Astrocyte (in vitro differentiated cells and primary cell): ENCODE measurements at regions not wholly inside any gene's neighbourhood (a gene's known extent, or its start where the extent isn't known, plus 50 kb on each side); places are given as distances from the start of the nearest gene placed in this dataset.
A peak's percentile ranks its signal among the peaks of the same experiment; 100 is the strongest.
"Not testable (repeated sequence)": the region's sequence is repeated elsewhere in the genome, so short reads cannot be mapped to it uniquely, and the experiment has no call there.

ENCODE experiments used
- DNase-seq: peaks from one replicate; pipeline ENCODE4 v3.0.0-alpha.2; 2010; ENCODE audit warnings: low read depth
- FAIRE-seq: peaks from 2 replicates; lab custom pipeline; 2011; peaks lifted over from hg19 to GRCh38; lab: Jason Lieb, UNC
- H2AFZ ChIP-seq: 2 replicates; pipeline ENCODE4 v1.6.0; 2012; ENCODE audit warnings: low read depth, low read length, inconsistent platforms
- H3K27ac ChIP-seq: 2 replicates; pipeline ENCODE4 v1.5.1; 2011; ENCODE audit warnings: low read depth, low read length, inconsistent platforms
- H3K27me3 ChIP-seq: 2 replicates; pipeline ENCODE4 v1.6.0; 2011; ENCODE audit warnings: low read length, inconsistent platforms; ENCODE audit not compliant: insufficient read depth
- H3K36me3 ChIP-seq: 2 replicates; pipeline ENCODE4 v1.5.1; 2011; ENCODE audit warnings: low read length, inconsistent platforms; ENCODE audit not compliant: insufficient read depth
- H3K4me1 ChIP-seq: 2 replicates; pipeline ENCODE4 v1.5.1; 2011; ENCODE audit warnings: low read length, inconsistent platforms; ENCODE audit not compliant: insufficient read depth
- H3K4me2 ChIP-seq: 2 replicates; pipeline ENCODE4 v1.6.0; 2012; ENCODE audit warnings: low read length, inconsistent platforms
- H3K4me3 ChIP-seq: 2 replicates; pipeline ENCODE4 v1.5.1; 2011; ENCODE audit warnings: low read depth, mild to moderate bottlenecking, low read length, inconsistent platforms; ENCODE audit not compliant: insufficient read depth
- H3K79me2 ChIP-seq: 2 replicates; pipeline ENCODE4 v1.6.0; 2012; ENCODE audit warnings: mild to moderate bottlenecking, low read length, inconsistent platforms; ENCODE audit not compliant: insufficient read depth
- H3K9ac ChIP-seq: 2 replicates; pipeline ENCODE4 v1.6.0; 2012; ENCODE audit warnings: mild to moderate bottlenecking, low read length, inconsistent platforms
- H3K9me3 ChIP-seq: 2 replicates; pipeline ENCODE4 v1.5.1; 2012; ENCODE audit warnings: low read depth, mild to moderate bottlenecking, low read length, inconsistent platforms; ENCODE audit not compliant: insufficient read depth
- H4K20me1 ChIP-seq: 2 replicates; pipeline ENCODE4 v1.6.0; 2012; ENCODE audit warnings: low read length, inconsistent platforms; ENCODE audit not compliant: insufficient read depth
- H3K27ac Mint-ChIP-seq: one replicate; pipeline ENCODE4 v1.8.0; 2021; ENCODE audit warnings: mild to moderate bottlenecking, mixed read lengths; ENCODE audit not compliant: unreplicated experiment
- H3K27me3 Mint-ChIP-seq: one replicate; pipeline ENCODE4 v1.8.0; 2021; ENCODE audit warnings: low read depth, mixed read lengths; ENCODE audit not compliant: unreplicated experiment
- H3K36me3 Mint-ChIP-seq: one replicate; pipeline ENCODE4 v1.8.0; 2021; ENCODE audit warnings: low read depth, mixed read lengths; ENCODE audit not compliant: unreplicated experiment
- H3K4me1 Mint-ChIP-seq: one replicate; pipeline ENCODE4 v1.8.0; 2021; ENCODE audit warnings: low read depth, mixed read lengths; ENCODE audit not compliant: unreplicated experiment
- H3K4me3 Mint-ChIP-seq: one replicate; pipeline ENCODE4 v1.8.0; 2021; ENCODE audit warnings: mild to moderate bottlenecking, moderate library complexity, mixed read lengths; ENCODE audit not compliant: unreplicated experiment
- H3K9me3 Mint-ChIP-seq: one replicate; pipeline ENCODE4 v1.8.0; 2021; ENCODE audit warnings: mild to moderate bottlenecking, mixed read lengths; ENCODE audit not compliant: unreplicated experiment

DNA sequence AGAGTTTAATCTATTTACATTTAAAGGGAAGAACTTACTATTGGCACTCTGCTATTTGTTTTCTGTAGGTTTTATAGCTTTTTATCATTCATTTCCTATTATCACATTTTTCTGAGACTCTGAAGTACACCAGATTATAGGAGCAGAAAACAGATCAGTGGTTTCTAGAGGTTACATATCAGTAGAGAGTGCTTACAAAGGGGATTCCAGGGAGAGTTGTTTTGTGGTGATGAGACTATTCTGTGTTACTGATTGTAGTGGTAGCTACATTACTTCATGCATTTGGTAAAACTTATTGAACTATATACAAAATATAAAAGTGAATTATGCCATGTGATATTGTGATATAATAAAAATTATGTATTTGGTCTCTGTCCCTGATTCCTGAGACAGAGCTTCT lies 259.2 kb downstream of the SPATA31A6 start:
- H3K9ac ChIP-seq, H3K4me3 Mint-ChIP-seq, H3K27me3 ChIP-seq, H3K9me3 Mint-ChIP-seq, DNase-seq, H3K4me1 ChIP-seq, H3K9me3 ChIP-seq, H3K4me3 ChIP-seq, H2AFZ ChIP-seq, H4K20me1 ChIP-seq, H3K79me2 ChIP-seq, H3K27ac Mint-ChIP-seq, H3K27me3 Mint-ChIP-seq, H3K4me2 ChIP-seq, H3K36me3 Mint-ChIP-seq, H3K4me1 Mint-ChIP-seq, H3K27ac ChIP-seq, FAIRE-seq, H3K36me3 ChIP-seq: not testable (repeated sequence)

DNA sequence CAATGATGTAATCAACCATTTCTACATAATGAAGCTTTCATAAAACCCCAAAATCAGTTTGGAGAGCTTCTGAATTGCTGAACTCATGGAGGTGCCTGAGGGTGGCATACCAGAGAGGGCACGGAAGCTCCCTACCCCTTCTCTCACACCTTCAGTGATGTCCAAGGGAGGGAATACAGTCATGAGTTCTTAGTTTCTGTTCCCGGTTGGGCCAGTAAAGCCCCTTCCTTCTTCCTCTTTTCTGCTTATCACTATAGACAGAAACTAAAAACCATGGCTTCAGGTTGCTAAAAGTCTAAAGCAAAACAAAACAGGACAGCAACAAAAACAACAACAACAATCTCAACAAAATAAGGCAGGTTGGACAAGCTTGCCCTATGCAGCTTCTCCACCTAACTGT lies 260.0 kb downstream of the SPATA31A6 start:
- not testable (repeated sequence) for FAIRE-seq, H3K27me3 ChIP-seq, H3K27me3 Mint-ChIP-seq, H3K4me1 ChIP-seq, H3K4me2 ChIP-seq, H4K20me1 ChIP-seq, H3K9ac ChIP-seq, H3K4me1 Mint-ChIP-seq, H2AFZ ChIP-seq, DNase-seq, H3K27ac ChIP-seq, H3K4me3 Mint-ChIP-seq, H3K4me3 ChIP-seq, H3K9me3 Mint-ChIP-seq, H3K9me3 ChIP-seq, H3K79me2 ChIP-seq, H3K36me3 Mint-ChIP-seq, H3K27ac Mint-ChIP-seq, H3K36me3 ChIP-seq

DNA sequence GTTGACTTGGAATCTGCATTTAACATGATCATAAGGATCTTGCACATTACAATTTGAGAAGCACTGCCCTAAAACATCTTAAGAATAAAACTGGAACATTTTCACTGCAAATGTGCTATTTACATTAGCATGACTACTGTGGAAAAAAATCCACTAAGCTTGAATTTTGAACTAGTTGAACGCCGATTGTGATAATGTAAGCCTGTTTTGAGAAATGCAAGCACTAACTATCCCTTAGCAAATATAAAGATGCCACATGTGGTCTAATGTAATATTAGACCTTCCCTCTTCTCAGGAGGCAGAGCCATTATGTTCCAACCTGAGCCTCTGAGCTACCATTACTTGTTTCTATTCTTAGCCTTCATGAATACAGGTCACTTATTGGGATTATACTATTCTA lies 278.0 kb downstream of the SPATA31A6 start:
- not testable (repeated sequence) for H3K9me3 Mint-ChIP-seq, H3K27me3 ChIP-seq, H3K4me2 ChIP-seq, FAIRE-seq, H3K36me3 Mint-ChIP-seq, H3K4me3 ChIP-seq, H3K79me2 ChIP-seq, H3K4me3 Mint-ChIP-seq, H3K36me3 ChIP-seq, H3K9ac ChIP-seq, H4K20me1 ChIP-seq, DNase-seq, H2AFZ ChIP-seq, H3K27ac Mint-ChIP-seq, H3K9me3 ChIP-seq, H3K27ac ChIP-seq, H3K4me1 Mint-ChIP-seq, H3K27me3 Mint-ChIP-seq, H3K4me1 ChIP-seq

GRCh38 chr9:42461863-42462262 lies 278.4 kb downstream of the SPATA31A6 start:
- not testable (repeated sequence) for H4K20me1 ChIP-seq, H3K36me3 Mint-ChIP-seq, H3K27me3 Mint-ChIP-seq, H3K9ac ChIP-seq, H3K9me3 Mint-ChIP-seq, DNase-seq, H3K9me3 ChIP-seq, H3K4me1 Mint-ChIP-seq, H3K27me3 ChIP-seq, H2AFZ ChIP-seq, H3K4me1 ChIP-seq, H3K36me3 ChIP-seq, H3K27ac ChIP-seq, FAIRE-seq, H3K4me2 ChIP-seq, H3K27ac Mint-ChIP-seq, H3K79me2 ChIP-seq, H3K4me3 ChIP-seq, H3K4me3 Mint-ChIP-seq

DNA sequence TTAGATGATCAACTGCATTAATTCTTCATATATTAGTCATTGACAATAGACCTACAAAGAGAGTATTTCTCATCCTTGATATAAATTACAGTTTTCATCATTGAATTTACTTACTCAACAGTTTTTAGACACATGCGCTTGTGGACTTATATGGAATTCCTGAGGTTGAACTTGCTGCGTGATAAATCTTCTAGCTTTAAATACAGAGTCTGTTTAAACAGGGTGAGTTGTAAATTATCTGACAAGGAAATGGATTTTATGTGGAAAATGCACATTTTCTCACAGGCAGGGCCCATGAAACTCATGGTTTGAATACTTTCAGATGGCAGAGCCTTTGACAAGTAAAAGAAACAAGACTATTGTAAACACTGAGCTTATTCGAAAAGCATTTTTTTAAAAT lies 280.5 kb downstream of the SPATA31A6 start:
- not testable (repeated sequence) for H3K9me3 ChIP-seq, H3K4me3 Mint-ChIP-seq, H3K27me3 ChIP-seq, H3K4me1 Mint-ChIP-seq, H3K9ac ChIP-seq, H2AFZ ChIP-seq, H3K27me3 Mint-ChIP-seq, H3K27ac Mint-ChIP-seq, H3K4me3 ChIP-seq, H4K20me1 ChIP-seq, H3K9me3 Mint-ChIP-seq, H3K4me1 ChIP-seq, H3K36me3 Mint-ChIP-seq, H3K27ac ChIP-seq, FAIRE-seq, DNase-seq, H3K36me3 ChIP-seq, H3K4me2 ChIP-seq, H3K79me2 ChIP-seq

- H3K36me3 Mint-ChIP-seq, H4K20me1 ChIP-seq, H3K4me3 ChIP-seq, H3K27ac Mint-ChIP-seq, FAIRE-seq, H3K79me2 ChIP-seq, H3K9ac ChIP-seq, H3K27me3 ChIP-seq, H3K4me1 Mint-ChIP-seq, H3K9me3 ChIP-seq, H3K27me3 Mint-ChIP-seq, H3K36me3 ChIP-seq, H2AFZ ChIP-seq, H3K4me2 ChIP-seq, H3K27ac ChIP-seq, H3K4me3 Mint-ChIP-seq, H3K4me1 ChIP-seq, H3K9me3 Mint-ChIP-seq: not testable (repeated sequence)
- DNase-seq: peak; percentile 10
Observed at GRCh38 chr9:42470577-42470976, 287.1 kb downstream of the SPATA31A6 start.
